GM12864 (cell line): ENCODE measurements at regions not wholly inside any gene's neighbourhood (a gene's known extent, or its start where the extent isn't known, plus 50 kb on each side); places are given as distances from the start of the nearest gene placed in this dataset.

Experiments
- DNase-seq: peaks from one replicate; pipeline ENCODE4 v3.0.0-alpha.2; 2011; ENCODE audit warnings: low read depth
- H3K4me3 ChIP-seq: 2 replicates; pipeline ENCODE4 v1.5.1; 2011; ENCODE audit warnings: mild to moderate bottlenecking, low read depth, low read length, control low read depth
- TF ChIP-seq, protein P1 (sequence below): IDR thresholded peaks from 2 replicates; pipeline ENCODE4 v1.5.1; 2011; ENCODE audit warnings: low read depth, mild to moderate bottlenecking, moderate library complexity, low read length, control low read depth, inconsistent platforms; ENCODE audit errors: missing control alignments

DNA sequence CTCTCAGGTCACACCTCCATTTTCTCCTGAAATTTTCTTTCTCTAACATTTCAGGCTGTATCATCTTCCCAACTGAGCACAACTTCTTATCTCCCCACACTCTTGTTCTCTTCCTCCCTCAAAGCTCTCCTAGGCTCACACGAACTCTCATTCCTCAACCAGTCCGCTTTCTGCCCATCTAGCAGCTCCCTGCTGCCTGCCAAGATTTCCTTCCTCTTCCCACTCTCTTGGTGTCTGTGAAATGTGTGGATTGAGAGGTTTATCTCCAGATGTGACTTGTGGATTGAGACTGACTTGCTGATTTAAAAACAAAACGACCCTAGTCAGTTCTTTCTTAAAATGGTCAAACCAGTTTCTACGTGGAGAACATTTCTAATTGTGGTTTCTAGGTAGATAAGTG lies 106.3 kb downstream of the MTNR1B start:
- H3K4me3 ChIP-seq = no peak overlapping the region
- DNase-seq = no peak
- TF ChIP-seq, protein P1, sequence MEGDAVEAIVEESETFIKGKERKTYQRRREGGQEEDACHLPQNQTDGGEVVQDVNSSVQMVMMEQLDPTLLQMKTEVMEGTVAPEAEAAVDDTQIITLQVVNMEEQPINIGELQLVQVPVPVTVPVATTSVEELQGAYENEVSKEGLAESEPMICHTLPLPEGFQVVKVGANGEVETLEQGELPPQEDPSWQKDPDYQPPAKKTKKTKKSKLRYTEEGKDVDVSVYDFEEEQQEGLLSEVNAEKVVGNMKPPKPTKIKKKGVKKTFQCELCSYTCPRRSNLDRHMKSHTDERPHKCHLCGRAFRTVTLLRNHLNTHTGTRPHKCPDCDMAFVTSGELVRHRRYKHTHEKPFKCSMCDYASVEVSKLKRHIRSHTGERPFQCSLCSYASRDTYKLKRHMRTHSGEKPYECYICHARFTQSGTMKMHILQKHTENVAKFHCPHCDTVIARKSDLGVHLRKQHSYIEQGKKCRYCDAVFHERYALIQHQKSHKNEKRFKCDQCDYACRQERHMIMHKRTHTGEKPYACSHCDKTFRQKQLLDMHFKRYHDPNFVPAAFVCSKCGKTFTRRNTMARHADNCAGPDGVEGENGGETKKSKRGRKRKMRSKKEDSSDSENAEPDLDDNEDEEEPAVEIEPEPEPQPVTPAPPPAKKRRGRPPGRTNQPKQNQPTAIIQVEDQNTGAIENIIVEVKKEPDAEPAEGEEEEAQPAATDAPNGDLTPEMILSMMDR = no peak

DNA sequence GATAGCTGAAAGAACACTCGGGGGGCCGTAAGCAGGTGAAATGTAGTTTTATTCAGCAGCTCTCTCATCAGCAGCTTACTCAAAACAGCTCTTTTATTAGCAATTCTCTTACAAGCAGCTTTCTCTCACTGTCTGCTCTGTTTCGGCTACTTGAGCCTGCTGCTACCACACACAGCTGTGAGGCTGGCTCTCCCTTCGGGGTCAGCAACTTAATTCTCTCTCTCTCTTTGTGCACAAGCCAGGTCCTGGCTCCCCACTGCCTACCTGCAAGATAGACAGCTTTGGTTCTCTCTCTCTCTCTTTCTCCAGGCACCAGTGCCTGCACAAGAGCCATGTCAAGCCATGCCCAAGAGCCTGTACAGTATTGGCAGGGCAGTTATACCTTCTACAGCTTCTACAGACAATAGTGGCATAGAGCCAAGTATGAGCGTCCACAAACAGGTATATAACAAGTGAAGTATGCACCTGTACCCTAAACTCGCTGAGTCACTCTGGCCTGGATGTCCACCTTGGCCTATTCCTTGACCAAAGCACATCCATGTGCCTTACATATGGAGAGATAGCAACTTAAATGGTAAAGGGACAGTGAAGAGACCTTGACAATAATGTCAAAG lies 110.8 kb downstream of the MTNR1B start:
- no peak for DNase-seq
- TF ChIP-seq, protein P1 = no peak

DNA sequence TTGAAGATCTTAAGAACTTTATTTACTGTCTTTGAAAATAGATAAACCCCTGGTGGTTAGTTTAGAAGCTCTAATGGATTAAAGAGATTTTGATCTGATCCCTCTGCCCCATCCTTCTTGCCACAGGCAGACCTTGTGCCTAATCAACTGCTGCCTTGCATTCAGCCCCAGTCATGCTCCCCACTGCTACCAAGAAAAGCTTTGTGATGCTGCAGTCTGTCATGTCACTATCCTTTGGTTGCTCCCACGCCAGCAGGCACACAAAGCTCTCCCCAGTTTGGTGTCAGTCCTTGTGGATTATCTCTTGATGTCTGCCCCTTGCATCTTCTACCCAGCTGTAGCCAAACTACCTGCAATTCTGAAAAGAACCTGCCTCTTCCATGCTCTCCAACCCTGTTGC lies 112.2 kb downstream of the MTNR1B start:
- TF ChIP-seq, protein P1 = no peak
- no peak for DNase-seq
- no peak overlapping the region for H3K4me3 ChIP-seq

More for the DNA sequence above, 110.8 kb downstream of the MTNR1B start:
- no peak overlapping the region for H3K4me3 ChIP-seq

DNA sequence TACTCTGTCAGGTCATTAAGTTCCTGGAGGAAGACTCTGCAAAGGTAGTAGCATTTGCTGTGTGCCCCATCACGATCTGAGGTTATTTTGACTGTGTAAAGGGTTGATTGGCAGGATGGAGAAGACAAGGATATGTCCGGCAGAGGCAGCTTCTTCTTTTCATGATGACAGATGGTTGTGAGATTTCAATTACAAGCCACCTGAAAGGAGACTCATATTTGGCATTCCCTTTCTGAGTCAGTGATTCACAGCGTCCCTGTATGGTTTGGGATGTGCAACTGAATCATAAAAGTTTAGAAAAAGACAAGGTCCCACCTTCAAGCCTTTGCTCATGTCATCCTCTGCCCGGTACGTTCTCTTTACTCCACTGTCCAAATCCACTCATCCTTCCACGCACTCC lies 113.4 kb downstream of the MTNR1B start:
- no peak overlapping the region for H3K4me3 ChIP-seq
- TF ChIP-seq, protein P1 = no peak
- no peak for DNase-seq

DNA sequence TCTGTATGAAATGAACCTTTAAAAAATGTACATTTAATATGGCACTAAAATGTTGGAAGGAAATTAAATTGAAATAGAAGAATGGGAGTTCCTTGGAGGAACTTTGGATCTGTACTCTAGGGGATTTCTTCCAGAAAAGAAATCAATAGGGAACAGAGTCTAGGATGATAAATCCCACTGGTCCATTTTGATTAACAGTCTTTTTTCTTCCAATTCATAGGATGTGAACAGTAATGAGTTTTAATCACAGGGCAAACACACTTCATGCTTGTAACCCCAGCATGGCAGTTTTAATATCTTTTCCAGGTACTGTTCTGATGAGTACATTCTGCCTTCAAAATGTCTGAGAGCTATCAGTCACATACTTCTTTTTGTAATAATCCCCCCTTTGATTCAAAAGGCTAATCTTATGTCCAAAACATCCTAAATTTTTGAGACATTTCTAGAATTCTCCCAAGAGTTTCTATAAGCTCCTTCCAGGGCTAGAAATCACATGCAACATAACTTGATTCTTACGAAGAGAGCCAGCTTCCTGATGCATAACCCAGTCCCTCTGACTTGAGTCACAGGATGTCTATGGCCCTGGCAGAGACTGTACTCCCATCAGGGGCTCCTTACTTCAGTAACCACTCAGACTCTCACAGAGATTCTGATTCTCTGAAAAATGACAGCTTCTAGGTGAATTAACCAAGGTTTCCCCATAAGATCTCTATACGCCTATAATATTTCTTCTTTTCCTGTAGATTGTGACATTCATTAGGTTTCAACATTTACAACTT lies 112.9 kb downstream of the SLC36A4 start:
- TF ChIP-seq, protein P1 = no peak
- DNase-seq = no peak
- no peak overlapping the region for H3K4me3 ChIP-seq

DNA sequence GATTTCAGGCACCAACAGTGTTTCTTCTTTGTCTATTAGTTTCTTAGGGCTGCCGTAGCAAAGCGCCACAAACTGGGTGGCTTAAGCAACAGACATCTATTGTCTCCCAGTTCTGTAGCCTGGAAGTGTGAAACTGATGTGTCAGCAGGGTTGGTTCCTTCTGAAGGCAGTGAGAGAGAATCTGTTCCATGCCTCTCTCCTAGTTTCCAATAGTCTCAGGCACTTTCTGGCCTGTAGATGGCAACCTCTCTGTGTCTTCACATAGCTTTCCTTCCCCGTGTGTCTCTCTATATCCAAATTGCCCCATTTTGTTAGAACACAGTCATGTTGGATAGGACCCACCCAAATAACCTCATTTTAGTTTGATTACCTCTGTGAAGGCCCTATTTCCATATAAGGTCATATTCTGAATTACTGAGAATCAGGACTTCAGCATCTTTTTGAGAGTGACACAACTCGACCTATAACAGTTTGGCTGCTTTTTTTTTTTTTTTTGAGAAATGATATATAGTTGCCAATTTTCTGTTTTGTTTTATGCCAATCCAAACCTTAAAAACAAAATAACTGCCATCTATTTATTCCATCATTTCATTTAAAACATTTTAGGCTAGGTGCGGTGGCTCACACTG lies 108.2 kb downstream of the SLC36A4 start:
- DNase-seq = peak; percentile 3
- TF ChIP-seq, protein P1 = peak; percentile 59
- no peak overlapping the region for H3K4me3 ChIP-seq
